GM21529 (cell line): ENCODE measurements at regions not wholly inside any gene's neighbourhood (a gene's known extent, or its start where the extent isn't known, plus 50 kb on each side); places are given as distances from the start of the nearest gene placed in this dataset.

Experiments
- ATAC-seq: cut with Tn5 transposase; IDR thresholded peaks from one replicate; pipeline ENCODE4 v1.9.1; 2021; ENCODE audit not compliant: unreplicated experiment

GRCh38 chr5:74429495-74429894 lies 211.0 kb downstream of the ENC1 start:
- no peak for ATAC-seq

- no peak for ATAC-seq
These were observed 211.7 kb downstream of the ENC1 start for GRCh38 chr5:74428876-74429275.

GRCh38 chr5:74428275-74428674 lies 212.3 kb downstream of the ENC1 start:
- no peak for ATAC-seq

- ATAC-seq: no peak
These were observed 214.0 kb downstream of the ENC1 start for GRCh38 chr5:74426506-74426905.

- no peak for ATAC-seq
These were observed 216.2 kb downstream of the ENC1 start for GRCh38 chr5:74424162-74424868.

GRCh38 chr5:74423383-74423782 lies 217.1 kb downstream of the ENC1 start:
- ATAC-seq: no peak

- ATAC-seq: no peak
These were observed 217.9 kb downstream of the ENC1 start for GRCh38 chr5:74422671-74423070.

- ATAC-seq: no peak
These were observed 218.5 kb downstream of the ENC1 start for GRCh38 chr5:74422030-74422429.

- no peak for ATAC-seq
These were observed 219.2 kb downstream of the ENC1 start for GRCh38 chr5:74421377-74421776.

GRCh38 chr5:74420947-74421346 lies 219.6 kb downstream of the ENC1 start:
- ATAC-seq: no peak

- ATAC-seq: no peak
These were observed 220.3 kb downstream of the ENC1 start for GRCh38 chr5:74420220-74420619.

- ATAC-seq: no peak
These were observed 221.1 kb downstream of the ENC1 start for GRCh38 chr5:74419468-74419867.

- no peak for ATAC-seq
These were observed 221.8 kb downstream of the ENC1 start for GRCh38 chr5:74418709-74419108.

- ATAC-seq: no peak
These were observed 222.3 kb downstream of the ENC1 start for GRCh38 chr5:74418261-74418660.

- ATAC-seq: no peak
These were observed 224.8 kb downstream of the ENC1 start for GRCh38 chr5:74415695-74416102.

GRCh38 chr5:74414228-74414627 lies 226.3 kb downstream of the ENC1 start:
- ATAC-seq: no peak

- no peak for ATAC-seq
These were observed 227.0 kb downstream of the ENC1 start for GRCh38 chr5:74413403-74414048.

GRCh38 chr5:74412066-74412465 lies 228.5 kb downstream of the ENC1 start:
- no peak for ATAC-seq

GRCh38 chr5:74409712-74410111 lies 230.8 kb downstream of the ENC1 start:
- ATAC-seq: no peak

GRCh38 chr5:74409166-74409706 lies 231.3 kb downstream of the ENC1 start:
- no peak for ATAC-seq

- no peak for ATAC-seq
These were observed 232.1 kb downstream of the ENC1 start for GRCh38 chr5:74408150-74409043.
